Right ventricle myocardium superior (tissue), 1 donor: ENCODE measurements at regions not wholly inside any gene's neighbourhood (a gene's known extent, or its start where the extent isn't known, plus 50 kb on each side); places are given as distances from the start of the nearest gene placed in this dataset.

Experiments used
- ATAC-seq: fragments of 200-7000 bp; cut with Tn5 transposase; one replicate; pipeline ENCODE4 v1.9.1; 2020; ENCODE audit warnings: mild to moderate bottlenecking; ENCODE audit not compliant: poor library complexity
- DNase-seq: peaks from one replicate; pipeline ENCODE4 v3.0.0-alpha.2; 2020
- intact Hi-C: fragments of 100-400 bp; cut with DNase I; formaldehyde crosslinking; loops from one replicate; pipeline ENCODE4 v1.11.2; 2022
- donor health status: DM: no; HTN: yes; CAD: no; lungs with severe emphysema.

- DNase-seq (no peak), ATAC-seq (no peak)
- intact Hi-C loops = no loop called here
Measured at GRCh38 chr4:138935135-138935807, 80.3 kb upstream of the NOCT start.

DNA sequence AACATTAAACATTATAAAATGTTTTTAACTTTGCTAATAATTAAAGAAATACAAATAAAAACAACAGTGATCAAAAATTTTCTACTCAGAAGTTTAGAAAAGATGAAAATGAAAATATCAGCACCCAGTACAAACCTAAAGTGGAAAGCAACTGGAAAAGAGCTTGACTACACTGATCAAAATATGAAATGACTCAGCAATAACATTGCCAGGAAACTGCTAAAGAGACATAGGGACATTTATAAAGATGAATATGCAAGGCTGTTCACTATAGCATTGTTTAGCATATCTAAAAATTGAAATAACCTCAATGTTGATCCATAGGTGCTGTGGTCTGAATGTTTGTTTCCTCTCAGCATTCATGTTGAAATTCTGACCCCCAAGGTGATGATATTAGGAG lies 88.5 kb upstream of the NOCT start:
- ATAC-seq = no peak
- intact Hi-C loops = no loop called here
- no peak for DNase-seq

DNA sequence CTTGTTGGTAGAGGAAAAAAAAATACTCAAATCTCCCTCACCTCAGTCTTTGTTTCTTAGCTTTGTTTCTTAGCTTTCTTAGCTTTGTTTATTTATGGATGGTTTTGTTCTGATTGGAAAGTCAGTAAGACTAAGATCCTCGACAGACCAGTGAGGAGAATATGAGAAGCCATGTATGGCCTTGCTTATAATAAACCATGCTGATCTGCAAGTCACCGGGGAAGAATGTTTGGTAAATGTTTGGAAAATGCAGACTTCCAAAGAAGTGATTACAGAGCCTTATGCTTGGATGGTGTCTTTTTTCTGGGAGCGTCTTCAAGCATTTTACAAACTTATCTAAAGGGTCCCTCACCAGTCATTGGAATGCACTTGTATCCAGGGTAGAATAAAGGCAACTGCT lies 90.1 kb upstream of the NOCT start:
- intact Hi-C loops = no loop called here
- ATAC-seq = no peak
- no peak for DNase-seq

GRCh38 chr4:138919094-138919936 lies 96.3 kb upstream of the NOCT start:
- ATAC-seq (peak; percentile 97), DNase-seq (peak; percentile 84)
- intact Hi-C loops = no loop called here

DNA sequence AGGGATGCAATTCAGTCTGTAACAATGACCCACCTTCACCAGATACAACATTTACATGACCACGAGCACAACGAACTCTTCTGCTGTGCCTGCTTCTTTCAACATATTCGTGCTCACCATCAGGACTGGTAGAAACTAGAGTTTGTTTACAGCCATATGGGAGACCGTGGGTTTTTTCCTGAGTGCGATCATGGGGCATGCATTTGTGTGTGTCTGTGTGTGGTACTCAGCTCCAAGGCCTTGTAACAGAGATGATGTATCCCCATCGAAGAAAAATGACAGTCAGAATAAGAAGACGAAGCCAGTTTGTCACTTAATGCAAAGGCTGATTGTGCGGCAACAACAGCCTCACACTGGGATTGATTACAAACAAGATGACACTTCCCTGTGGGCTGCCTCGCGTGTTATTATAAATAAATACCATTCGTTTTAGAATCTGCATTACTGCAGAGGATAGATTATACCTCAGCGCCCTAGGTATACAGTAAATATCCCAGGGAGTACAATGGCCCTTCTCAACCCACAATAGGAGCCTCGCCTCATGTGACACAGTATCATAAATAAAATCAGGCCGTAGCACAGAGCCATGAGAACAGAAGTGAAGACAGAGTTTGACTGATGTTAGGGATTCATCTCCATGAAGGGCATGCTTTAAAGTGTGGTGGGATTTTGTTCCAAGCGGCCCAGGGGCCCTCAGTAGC lies 97.3 kb upstream of the NOCT start:
- no peak for ATAC-seq
- intact Hi-C loops = no loop called here
- DNase-seq = no peak

GRCh38 chr4:138916763-138917162 lies 98.8 kb upstream of the NOCT start:
- ATAC-seq (no peak), DNase-seq (no peak)
- intact Hi-C loops = no loop called here

GRCh38 chr4:138915756-138916155 lies 99.8 kb upstream of the NOCT start:
- no peak for DNase-seq
- no peak for ATAC-seq
- intact Hi-C loops = no loop called here

DNA sequence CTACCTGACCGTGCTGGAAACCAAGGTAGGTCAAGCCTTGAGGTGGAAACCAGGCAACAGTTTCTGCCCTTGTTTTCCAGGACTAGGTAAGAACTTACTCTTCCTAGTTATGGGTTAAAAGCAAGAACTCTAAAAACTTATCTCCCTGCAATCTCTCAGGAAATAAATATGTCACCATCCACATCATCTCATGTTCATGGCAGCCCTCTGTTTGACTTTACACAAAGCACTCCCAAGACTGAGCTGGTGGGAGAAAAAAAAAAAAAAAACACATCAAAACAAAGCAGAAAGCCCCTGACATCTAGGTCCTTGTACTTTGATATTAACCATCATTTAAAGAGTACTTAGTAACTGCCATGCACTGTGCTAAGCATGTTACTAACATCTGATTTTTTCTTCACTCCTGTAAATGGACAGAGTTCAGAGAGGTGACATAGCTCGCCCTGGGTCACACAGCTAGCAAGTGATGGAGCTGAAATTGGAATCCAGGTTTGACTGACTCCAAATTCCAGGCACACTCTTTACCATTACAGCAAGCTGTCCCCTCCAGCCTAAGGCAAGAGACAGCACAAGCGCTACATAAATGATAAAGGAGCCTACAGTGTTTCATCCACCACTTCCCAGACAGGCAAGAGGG lies 102.8 kb upstream of the NOCT start:
- ATAC-seq (no peak), DNase-seq (no peak)
- intact Hi-C loops = no loop called here

GRCh38 chr4:138911909-138912703 lies 103.5 kb upstream of the NOCT start:
- ATAC-seq (no peak), DNase-seq (no peak)
- intact Hi-C loops = no loop called here

DNA sequence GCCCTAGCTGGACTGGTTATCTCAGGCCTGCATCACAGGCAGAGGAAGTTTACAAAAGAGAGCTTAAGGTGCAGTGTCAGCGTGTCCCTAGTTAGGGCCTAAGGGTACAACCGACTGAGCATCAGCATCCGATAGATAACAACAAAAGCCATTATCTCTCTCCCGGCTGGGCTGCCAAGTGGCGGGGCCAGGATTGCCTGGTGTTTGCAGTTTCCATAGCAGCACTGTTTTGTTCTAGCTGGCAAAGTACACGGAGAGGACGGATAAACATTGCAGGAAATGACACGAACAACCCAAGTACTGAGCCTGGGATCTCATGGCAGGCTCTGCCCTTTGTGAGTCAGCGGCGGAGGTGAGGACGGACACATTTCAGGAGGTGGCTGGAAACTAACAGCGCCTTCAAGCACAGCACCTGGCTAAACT lies 104.7 kb upstream of the NOCT start:
- peak; percentile 98 for ATAC-seq
- DNase-seq = peak; percentile 88
- intact Hi-C loops = no loop called here

DNA sequence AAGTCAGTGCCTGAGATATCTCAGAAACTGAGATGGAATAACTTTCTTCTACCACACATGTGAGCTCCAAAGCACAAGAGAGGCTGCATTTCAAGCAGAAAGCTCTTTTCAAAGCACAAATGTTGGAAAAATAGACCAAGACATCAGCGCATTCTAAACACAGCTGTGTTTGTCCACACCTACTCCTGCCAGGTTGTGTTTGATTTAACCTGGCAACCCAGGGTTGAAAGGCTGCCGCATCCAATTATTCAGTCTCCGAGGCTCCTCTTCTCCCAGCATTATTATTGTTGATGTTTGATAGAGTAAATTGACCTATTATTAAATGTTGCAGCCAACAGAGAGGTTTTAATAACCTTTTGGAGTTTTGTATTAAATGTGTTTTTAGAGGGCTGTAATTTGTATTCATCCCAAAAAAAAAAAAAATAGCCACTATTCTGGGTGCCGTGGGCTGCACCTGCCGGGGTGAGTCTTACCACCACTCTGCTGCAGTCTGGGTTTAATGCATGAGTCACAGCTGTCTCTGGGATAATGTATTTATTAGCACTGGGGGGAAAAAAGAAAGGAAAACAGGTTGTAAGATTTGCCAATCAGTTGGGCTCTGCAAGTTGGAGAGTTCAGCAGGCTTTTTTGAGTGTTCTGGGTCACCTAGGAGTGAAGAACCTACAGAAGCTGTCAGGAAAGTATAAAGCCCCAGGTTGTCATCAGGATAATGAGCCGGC lies 105.2 kb upstream of the NOCT start:
- ATAC-seq (no peak), DNase-seq (no peak)
- intact Hi-C loops = no loop called here

GRCh38 chr4:138909587-138909986 lies 106.0 kb upstream of the NOCT start:
- DNase-seq (no peak), ATAC-seq (no peak)
- intact Hi-C loops = no loop called here

DNA sequence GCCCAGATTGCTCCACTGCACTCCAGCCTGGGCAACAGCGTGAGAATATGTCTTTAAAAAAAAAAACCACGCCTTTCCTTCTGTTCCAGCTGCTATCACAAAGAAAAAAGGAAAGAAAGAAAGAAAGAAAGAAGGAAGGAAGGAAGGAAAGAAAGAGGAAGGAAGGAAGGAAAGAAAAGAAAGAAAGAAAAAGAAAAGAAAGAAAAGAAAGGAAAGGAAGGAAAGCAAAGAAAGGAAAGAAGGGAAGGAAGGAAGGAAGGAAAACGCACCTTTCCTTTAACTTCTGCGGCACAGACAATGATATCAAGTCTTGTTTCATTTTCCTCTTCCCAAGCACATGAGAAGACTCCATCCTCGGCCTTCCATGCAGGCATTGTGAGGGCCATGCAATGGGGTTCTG lies 107.4 kb upstream of the NOCT start:
- intact Hi-C loops = no loop called here

DNA sequence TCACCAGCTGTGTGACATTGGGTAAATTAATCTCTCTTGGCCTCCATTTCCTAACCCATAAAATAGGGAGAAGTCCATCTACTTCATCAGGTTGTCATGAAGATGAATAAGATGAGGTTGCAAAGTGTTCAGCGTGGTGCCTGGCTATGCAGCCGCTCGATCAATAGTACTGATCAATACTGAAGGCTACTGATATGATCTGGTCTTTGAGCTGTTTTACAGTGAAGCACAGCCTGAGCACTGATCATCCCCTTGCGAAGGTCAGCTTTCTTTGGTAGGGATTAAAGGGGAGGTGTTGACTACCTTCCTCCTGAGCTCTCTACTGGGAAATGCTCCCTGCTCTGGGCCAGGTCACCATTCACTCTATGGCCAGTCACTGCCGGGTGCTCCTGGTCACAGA lies 108.4 kb upstream of the NOCT start:
- no peak for ATAC-seq
- DNase-seq = no peak
- intact Hi-C loops = no loop called here

More for the DNA sequence above, 107.4 kb upstream of the NOCT start:
- DNase-seq (no peak), ATAC-seq (no peak)

- no peak for ATAC-seq
- intact Hi-C loops = no loop called here
- DNase-seq = no peak
Measured at GRCh38 chr4:138904793-138905192, 110.8 kb upstream of the NOCT start.

DNA sequence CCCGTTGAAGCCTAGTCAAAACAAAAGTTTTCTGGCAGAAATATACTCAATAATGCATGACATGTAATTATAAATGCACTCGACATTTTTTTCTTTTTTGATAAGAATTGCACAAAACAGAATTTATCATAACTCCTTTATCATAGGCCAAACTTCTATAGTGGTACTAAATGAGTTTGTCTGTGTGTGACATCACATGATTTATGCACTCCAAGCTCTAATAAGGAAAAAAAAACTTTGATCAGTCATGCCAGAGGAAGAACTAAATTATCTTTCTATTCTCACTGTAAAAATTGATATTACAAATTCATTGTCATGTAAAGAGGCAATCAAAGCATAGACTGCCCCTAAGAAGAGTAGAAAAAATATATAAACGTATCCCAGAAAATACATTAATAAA lies 112.4 kb upstream of the NOCT start:
- ATAC-seq (no peak), DNase-seq (no peak)
- intact Hi-C loops = no loop called here

- intact Hi-C loops = no loop called here
- DNase-seq (no peak), ATAC-seq (no peak)
Measured at GRCh38 chr4:138902705-138903104, 112.9 kb upstream of the NOCT start.

DNA sequence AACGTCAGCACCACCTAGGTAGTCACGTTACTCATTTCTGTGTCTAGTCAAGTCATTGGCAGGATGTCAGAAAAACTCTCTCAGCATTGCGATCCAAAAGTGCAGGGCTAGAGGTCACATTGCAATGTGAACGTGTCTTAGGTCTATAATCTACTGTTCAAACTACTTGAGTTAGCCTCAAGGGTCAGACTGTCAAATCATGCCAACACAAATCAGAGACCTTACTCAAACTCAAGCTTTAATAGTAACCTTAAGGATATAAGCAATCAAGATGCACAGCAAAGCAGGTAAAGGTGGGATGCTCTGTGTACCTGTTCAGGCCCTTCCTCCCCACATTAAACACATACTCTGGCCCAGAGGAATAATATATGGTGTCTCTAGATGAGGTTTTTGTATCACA lies 114.4 kb upstream of the NOCT start:
- intact Hi-C loops = no loop called here
- DNase-seq (no peak), ATAC-seq (peak; percentile 21)
